AG09309 (cell line): ENCODE measurements at regions not wholly inside any gene's neighbourhood (a gene's known extent, or its start where the extent isn't known, plus 50 kb on each side); places are given as distances from the start of the nearest gene placed in this dataset.

Experiments
- DNase-seq: peaks from one replicate; pipeline ENCODE4 v3.0.0-alpha.2; 2010; ENCODE audit warnings: low read depth
- H3K4me3 ChIP-seq: 2 replicates; pipeline ENCODE4 v1.5.1; 2011; ENCODE audit warnings: mild to moderate bottlenecking, low read depth, low read length, moderate library complexity; ENCODE audit not compliant: control insufficient read depth
- TF ChIP-seq, protein P1 (sequence below): IDR thresholded peaks from 2 replicates; pipeline ENCODE4 v1.5.1; 2011; ENCODE audit warnings: mild to moderate bottlenecking, low read depth, low read length, inconsistent platforms; ENCODE audit not compliant: insufficient read depth, control insufficient read depth; ENCODE audit errors: missing control alignments

DNA sequence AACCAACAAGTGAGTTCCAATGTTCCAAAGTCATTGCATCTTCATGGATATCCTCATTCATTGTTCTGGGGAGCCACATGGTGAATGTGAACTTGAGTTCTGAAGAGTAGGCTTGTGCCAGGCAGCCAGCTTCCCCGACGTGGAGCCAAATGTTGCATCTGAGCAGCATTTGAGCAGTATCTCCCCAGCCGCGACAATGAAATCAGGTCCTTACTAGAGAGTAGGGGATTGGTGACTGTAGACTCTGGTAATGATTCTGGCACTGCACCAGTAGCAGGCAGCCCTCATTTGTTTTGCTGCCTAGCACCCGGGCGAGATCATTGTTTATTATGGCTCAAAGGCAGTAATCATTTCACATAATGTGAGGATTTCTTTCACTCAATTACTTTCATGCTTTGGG, 451.4 kb upstream of the C9orf72 start:
- no peak overlapping the region for H3K4me3 ChIP-seq
- TF ChIP-seq, protein P1, sequence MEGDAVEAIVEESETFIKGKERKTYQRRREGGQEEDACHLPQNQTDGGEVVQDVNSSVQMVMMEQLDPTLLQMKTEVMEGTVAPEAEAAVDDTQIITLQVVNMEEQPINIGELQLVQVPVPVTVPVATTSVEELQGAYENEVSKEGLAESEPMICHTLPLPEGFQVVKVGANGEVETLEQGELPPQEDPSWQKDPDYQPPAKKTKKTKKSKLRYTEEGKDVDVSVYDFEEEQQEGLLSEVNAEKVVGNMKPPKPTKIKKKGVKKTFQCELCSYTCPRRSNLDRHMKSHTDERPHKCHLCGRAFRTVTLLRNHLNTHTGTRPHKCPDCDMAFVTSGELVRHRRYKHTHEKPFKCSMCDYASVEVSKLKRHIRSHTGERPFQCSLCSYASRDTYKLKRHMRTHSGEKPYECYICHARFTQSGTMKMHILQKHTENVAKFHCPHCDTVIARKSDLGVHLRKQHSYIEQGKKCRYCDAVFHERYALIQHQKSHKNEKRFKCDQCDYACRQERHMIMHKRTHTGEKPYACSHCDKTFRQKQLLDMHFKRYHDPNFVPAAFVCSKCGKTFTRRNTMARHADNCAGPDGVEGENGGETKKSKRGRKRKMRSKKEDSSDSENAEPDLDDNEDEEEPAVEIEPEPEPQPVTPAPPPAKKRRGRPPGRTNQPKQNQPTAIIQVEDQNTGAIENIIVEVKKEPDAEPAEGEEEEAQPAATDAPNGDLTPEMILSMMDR: no peak
- no peak for DNase-seq

DNA sequence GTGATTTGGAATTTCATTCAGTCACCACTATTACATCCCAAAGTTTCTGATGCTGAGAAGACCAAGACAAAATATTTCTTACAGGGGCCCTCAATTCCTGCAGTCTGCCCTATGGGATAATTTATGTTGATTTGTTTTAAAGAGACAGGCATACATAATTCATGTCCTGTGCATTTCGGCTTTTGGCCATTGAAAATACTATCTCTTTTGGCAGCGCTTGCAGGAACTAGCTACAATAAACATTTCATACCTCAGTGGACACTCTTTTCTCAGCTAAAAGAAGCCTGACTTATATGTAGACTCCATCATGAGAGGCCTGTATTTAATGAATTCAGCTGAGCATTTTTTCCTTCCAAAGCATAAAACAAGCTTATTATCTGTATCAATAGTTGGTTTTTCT, 451.9 kb upstream of the C9orf72 start:
- no peak overlapping the region for H3K4me3 ChIP-seq
- TF ChIP-seq, protein P1: no peak
- DNase-seq: no peak

- no peak for DNase-seq
- no peak overlapping the region for H3K4me3 ChIP-seq
- TF ChIP-seq, protein P1: no peak
Observed at GRCh38 chr9:28031521-28032267, 458.4 kb upstream of the C9orf72 start.

GRCh38 chr9:28032268-28032590, 458.9 kb upstream of the C9orf72 start:
- H3K4me3 ChIP-seq: no peak overlapping the region
- no peak for DNase-seq
- TF ChIP-seq, protein P1: no peak

DNA sequence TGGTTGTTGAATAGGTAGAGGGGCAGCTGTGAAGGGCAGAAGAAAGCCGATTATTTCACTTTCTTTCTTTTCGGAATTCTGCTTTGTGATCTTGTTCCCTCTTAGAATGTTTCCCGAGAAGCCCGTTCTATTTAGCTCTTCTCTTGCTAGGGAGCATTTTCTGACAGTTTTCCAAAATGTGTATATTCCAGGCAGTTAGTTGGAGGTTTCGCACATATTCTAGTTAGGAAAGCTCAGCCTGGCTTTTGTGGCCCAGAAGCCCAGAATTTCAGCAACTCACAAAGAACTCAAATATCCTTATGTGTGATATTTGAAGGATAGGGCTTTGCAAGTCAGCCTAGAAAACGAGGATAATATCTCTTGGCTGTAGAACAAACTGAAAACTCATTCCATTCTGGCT, 461.0 kb upstream of the C9orf72 start:
- H3K4me3 ChIP-seq: no peak overlapping the region
- TF ChIP-seq, protein P1: no peak
- no peak for DNase-seq

GRCh38 chr9:28037968-28038367, 464.7 kb upstream of the C9orf72 start:
- DNase-seq: no peak
- no peak overlapping the region for H3K4me3 ChIP-seq
- TF ChIP-seq, protein P1: no peak
